KBM-7 (cell line): ENCODE measurements at regions not wholly inside any gene's neighbourhood (a gene's known extent, or its start where the extent isn't known, plus 50 kb on each side); places are given as distances from the start of the nearest gene placed in this dataset.

Experiments
- DNase-seq: peaks from one replicate; pipeline ENCODE4 v3.0.0-alpha.2; 2015
- in situ Hi-C: fragments of 300-500 bp; cut with MboI; formaldehyde crosslinking; loops from 2 replicates; pipeline ENCODE4 v1.14.3; 2020; ENCODE audit warnings: low sequenced_read_pairs, low pct_unique_long_range_greater_than_20kb, mixed read lengths

DNA sequence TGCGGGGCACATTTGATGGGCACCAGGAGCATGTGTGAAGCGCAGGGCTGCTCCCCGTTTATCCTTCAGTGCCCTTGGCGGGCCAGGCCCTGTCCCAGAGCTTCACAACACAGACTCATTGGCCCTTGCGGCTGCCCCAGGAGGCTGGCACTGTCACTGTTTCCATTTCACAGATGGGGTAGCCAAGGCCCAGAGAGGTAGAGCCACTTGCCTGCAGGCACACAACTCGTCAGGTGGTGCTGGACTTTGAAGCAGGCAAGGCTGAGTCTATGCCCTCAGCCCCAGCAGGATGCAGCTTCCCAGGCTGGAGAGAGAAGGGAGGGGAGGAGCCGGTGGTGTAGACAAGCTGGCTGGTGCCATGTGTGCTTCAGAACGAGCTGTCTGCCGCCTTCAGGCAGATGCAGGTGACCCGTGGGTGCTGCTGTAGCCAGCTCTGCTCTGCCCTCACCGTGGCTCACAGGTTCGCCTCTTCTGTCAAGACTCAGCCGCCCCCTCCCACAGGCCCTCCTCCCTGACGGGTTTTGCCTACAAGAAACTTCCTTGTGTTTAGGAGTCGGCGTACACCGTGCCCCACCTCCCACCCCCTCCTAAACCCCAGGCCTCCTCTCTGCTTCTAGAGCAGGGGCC is 232.3 kb upstream of the CIBAR2 start:
- no peak for DNase-seq
- in situ Hi-C loops, result no loop called here

DNA sequence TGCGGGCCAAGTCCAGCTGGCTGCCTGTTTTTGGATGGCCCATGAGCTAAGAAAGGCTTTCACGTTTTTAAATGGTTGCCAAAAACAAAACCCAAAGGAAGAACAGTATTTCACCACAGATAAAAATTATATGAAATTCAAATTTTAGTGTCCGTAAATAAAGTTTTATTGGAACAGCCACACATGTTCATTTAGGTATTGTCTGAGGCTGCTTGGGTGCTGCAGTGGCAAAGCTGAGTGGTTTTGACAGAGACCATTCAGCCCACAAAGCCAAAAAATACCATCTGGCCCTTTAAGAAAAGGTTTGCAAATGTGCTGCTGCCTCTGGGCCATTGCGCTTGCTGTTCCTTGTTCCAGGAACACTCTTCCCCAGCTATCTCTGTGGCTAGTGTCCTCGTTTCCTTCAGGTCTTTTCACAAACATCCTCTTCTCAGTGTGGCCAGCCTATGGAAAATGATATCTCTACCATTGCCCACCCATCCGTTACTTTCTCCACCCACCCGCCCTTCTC is 232.9 kb upstream of the CIBAR2 start:
- in situ Hi-C loops, result no loop called here
- no peak for DNase-seq

GRCh38 chr16:85346404-85347212 is 234.3 kb upstream of the CIBAR2 start:
- DNase-seq, result no peak
- in situ Hi-C loops, result no loop called here

DNA sequence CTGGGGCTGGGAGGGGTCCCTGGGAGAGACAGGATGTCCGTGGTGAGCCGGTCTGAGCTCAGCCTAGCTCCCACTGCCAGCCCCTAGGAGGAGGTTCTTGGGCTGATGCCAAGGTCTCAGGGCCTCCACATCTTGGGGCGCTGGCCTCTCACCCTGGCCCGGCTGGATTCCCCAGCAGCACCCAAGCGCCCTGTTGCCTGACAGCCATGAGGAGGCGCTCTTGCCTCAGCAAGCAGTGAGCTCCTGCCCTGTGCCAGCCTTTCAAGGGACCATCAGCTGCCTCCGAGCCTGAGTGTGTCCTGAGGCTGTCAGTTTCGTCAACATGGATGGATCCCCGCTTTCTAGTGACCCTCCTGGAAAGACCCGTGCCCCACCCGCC is 234.9 kb upstream of the CIBAR2 start:
- in situ Hi-C loops, result no loop called here
- DNase-seq, result peak; percentile 64

DNA sequence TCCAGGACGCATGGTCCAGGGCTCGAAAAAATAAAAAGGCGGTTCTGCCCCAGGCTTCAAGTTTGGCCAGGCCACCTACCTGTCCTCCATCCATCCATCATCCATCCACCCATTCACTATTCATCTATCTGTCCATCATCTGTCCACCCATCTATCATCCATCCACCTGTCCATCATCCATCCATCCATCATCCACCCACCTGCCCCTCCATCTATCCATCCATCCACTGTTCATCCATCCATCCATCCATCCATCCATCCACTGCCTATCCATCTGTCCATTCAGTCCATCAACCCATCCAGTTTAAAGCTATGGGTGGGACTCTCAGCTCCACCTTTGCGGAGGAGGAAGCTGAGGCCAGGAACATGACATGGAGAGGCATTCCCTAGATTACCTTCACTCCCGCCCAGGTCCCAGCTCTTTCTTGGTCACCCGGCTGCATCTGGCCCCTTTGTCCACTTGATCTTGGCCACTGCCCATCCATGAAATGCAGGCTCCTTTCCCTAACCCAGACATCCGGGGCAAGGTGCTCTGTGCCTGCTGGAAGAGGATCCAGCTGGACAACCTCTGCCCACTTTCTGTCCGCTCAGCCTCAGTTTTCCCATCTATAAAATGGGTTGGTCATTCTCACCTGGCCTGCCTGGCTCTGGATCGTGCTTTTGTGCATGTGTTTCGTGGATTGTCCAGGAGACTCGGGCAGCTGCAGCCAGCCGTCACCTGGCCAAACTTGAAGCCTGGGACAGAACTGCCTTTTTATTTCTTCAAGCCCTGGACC is 236.0 kb upstream of the CIBAR2 start:
- no peak for DNase-seq
- in situ Hi-C loops, result no loop called here

GRCh38 chr16:85348911-85349334 is 236.7 kb upstream of the CIBAR2 start:
- no peak for DNase-seq
- in situ Hi-C loops, result no loop called here

GRCh38 chr16:85349365-85350145 is 237.3 kb upstream of the CIBAR2 start:
- in situ Hi-C loops, result no loop called here
- no peak for DNase-seq

DNA sequence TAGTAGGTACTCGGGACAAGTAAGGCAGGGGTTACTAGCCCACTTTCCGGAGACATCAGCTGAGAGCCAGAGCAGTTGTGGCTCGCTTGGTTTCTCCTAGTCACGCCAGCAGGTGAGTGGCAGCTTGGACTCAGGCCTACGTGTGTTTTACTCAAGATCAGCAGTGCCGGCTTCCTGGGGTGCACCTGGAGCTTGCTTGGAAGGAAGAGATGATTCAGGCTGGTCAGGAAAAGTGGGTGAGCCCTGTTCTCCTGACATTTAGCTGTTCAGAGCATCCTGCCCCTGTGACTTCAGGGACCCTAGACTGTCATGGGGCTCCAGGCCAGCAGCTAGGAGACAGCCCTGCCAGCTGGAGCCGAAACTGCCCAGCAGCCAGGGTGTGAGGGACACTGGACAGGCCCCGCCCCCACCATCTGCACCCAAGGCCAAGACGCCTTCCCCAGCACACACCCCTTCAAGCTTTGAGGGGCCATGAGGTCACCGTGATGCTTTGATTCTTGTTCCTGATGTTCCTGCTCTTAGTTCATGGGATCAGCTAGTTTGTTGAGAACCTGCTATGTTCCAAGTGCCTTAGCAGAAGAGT is 238.0 kb upstream of the CIBAR2 start:
- in situ Hi-C loops, result no loop called here
- no peak for DNase-seq

DNA sequence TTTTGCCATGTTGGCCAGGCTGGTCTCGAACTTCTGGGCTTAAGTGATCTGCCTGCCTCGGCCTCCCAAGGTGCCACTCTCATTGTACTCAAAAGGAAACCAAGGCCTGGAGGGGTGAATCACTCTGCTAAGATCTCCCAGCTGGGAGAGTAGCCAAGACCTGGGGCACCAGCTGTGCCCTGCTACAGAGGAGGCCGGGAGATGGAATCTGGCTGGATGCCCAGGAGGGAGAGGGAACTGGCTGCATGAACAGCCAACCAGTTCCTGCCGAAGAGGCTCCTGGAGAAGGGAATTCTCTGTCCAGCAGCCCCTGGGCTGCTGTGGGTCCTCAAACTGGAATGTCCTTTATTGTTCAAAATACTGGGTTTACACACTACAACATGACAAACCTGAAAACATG is 238.7 kb upstream of the CIBAR2 start:
- DNase-seq, result no peak
- in situ Hi-C loops, result no loop called here

DNA sequence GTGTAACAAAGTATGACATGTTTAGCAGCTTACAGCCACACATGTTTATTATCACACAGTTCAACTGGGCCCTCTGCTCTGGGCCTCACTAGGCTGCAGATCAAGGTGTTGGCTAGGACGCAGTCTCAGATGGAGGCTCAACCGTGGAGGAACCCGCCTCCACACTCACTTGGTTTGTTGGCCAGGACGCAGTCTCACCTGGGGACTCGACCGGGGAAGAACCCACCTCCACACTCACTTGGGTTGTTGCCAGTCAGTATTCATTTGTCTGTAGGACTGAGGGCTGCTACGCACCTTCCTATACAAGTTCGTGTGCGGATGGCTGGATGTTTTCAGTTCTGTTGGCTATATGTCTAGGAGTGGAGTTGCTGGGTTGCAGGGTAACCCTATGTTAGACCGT is 240.7 kb upstream of the CIBAR2 start:
- no peak for DNase-seq
- in situ Hi-C loops, result no loop called here

- in situ Hi-C loops, result no loop called here
- no peak for DNase-seq
These were observed 241.8 kb upstream of the CIBAR2 start for GRCh38 chr16:85353839-85354685.

DNA sequence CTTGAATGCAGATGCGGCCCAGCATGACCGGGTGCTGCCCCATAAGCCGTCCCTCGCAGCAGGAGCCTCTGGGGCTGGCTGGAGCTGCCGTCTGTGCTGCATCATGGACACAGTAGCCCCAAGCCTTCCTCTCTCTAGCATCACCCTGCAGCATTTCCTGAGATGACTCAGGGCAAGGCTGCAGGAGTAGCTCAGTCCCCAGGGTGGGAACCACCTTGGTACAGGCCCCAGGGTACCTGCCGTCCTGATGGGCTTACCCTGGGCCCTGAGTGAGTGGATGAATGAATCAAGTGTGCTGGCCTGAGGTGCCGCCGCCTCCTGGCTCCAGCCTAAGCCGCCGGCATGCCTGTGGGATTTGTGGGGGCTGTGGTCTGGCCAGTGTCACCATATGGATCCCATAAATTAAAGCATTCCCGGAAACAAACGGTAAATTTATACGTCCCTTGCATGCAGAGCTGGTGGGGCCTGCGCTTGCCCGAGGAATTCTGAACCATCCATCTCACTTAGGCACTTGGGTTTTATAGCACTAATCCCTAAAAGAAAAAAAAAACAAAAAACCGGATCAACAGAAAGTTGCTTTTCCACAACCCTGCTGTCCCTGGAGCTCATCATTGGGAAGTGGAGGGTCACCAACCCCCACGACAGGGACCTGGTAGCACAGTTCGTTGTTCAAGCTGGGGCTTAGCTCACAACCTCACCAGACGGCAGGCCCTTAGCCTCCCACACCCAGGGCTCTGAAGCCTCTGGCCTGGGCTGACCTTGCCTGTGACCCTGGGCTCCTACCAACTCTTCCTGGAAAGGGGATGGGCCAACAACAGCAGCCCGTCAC is 242.6 kb upstream of the CIBAR2 start:
- in situ Hi-C loops, result no loop called here
- DNase-seq, result no peak

DNA sequence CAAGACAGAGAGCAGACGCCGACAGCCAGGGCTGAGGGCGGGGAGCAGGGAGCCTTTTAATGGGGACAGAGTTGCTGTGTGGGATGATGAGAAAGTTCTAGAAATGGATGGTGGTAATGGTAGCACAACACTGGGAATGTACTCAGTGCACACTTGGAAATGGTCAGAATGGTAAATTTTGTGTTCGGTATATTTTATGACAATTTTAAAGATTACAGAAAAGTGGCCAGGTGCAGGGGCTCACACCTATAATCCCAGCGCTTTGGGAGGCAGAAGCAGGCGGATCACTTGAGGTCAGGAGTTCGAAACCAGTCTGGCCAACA is 243.2 kb upstream of the CIBAR2 start:
- in situ Hi-C loops, result no loop called here
- no peak for DNase-seq

- DNase-seq, result no peak
- in situ Hi-C loops, result no loop called here
These were observed 243.9 kb upstream of the CIBAR2 start for GRCh38 chr16:85356157-85356556.

DNA sequence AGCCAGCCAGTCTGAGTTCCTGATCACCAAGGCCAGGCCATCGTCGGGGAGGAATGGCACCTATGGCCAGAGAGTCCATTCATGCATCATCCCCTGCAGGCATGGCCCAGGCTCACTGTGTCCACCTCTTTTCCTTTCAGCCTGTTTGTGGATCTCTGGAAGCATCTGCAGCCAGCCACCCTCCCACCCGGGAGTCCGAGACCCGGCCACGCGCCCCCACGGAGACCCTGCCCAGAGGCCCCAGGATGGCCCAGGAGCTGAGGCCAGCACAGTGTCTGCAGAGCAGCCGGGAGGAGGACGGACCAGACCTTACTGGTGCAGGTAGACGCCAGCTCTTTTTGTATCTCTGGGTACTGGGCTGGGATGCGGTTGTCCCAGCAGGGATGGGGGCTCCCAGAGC is 245.1 kb upstream of the CIBAR2 start:
- in situ Hi-C loops, result no loop called here
- no peak for DNase-seq

DNA sequence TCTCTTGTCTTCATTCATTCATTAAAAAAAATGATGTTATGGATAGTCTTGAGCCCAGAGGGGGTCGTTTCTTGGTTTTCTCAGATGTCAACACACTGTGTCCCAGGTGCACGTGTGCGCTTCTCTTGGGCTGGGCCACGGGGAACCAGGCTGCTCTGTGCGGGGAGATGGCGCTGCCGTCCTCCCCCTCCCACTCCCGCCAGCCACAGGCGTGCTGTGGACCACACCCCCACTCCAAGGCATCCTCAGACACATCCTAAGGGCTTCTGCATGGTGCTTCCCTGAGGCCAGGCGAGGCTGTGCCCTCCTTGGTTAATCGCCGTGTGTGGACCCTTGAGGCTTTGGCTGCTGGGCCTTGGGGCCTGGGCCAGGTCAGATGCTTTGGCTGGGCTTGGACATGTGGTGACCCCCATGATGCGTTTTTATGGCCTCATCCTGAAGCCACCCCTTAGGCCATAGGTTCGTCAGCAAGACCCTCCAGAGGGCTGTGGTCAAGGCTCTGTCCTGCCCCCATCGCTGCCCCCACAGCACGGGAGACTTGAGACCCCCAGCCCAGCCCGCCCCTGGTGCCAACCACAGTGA is 245.7 kb upstream of the CIBAR2 start:
- no peak for DNase-seq
- in situ Hi-C loops, result no loop called here

DNA sequence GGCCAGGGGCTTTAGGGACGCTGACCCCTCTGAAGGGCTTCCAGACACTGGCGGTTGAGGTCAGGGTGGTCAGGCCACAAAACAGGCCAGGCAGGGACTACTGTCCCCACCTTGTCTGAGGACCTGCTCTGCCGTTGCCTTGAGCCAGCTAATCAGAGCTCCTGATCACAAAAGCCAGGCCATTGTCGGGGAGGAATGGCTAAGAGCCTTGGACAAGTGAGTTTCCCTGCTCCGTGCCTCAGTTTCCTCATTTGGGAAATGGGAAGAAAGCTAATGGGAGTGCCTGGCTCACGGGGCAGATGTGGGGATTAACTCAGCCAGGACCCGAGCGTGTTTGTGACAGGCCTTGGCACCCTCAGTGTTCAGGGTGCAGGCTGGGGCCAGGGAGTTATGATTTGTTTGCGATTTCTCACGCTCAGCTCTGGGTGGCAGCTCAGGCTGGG is 246.5 kb upstream of the CIBAR2 start:
- in situ Hi-C loops, result no loop called here
- DNase-seq, result no peak
